Stimulated activated CD4-positive, alpha-beta T cell treated with anti-CD3 and anti-CD28 coated beads, TNF-alpha, amount 100 ng/mL, for 48 hours (primary cell): ENCODE measurements at regions not wholly inside any gene's neighbourhood (a gene's known extent, or its start where the extent isn't known, plus 50 kb on each side); places are given as distances from the start of the nearest gene placed in this dataset.

ENCODE experiments used
- DNase-seq, 3 donors: peaks; one replicate each; pipeline ENCODE4 v3.0.0-alpha.2; 2020; ENCODE audit warnings: low read depth in 3 of 3

DNA sequence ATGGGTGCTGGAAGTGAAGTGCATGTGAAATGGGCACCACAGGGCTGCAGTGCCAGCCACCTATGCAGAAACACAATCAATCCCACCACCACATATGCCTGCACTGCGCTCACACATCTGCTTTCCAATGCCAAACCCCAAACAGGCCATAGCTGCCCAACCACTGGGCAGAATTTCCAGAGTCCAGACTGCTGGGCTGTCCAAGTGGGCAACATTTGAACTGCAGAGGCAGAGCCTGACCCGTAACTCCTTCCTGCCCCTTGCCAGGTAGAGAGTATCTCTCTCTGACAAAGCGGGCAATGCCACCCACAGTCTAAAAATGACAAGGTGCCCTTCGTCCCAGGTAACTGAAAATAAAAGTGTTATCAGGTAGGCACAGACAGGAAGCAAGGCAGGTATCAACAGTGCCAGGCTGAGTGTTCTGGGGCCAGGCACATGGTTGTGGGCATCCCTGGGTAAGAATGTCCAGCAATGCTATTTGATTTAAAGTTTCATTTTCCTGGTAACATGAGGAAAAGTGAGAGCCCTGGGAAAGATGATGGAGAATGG lies 79.5 kb downstream of the FOXA2 start:
- no peak for DNase-seq

DNA sequence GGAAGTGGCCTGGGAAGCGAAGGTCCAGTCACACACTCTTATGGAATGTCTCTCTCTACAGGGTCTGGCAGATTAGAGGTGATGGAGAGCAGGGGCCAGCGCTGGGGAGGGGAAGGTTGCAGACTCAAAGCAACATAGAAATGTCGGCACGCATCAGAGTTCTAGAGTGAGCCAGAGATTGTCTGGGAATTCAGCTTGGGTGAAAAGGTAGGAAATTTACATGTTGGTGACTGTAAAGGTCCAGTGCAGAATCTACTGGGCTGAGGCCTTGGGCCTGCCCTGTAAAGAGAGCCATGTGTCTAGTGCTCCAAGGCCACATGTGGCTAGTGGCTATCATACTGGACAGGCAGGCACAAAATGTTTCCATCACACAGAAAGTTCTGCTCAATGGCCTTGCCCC lies 80.8 kb downstream of the FOXA2 start:
- no peak for DNase-seq

DNA sequence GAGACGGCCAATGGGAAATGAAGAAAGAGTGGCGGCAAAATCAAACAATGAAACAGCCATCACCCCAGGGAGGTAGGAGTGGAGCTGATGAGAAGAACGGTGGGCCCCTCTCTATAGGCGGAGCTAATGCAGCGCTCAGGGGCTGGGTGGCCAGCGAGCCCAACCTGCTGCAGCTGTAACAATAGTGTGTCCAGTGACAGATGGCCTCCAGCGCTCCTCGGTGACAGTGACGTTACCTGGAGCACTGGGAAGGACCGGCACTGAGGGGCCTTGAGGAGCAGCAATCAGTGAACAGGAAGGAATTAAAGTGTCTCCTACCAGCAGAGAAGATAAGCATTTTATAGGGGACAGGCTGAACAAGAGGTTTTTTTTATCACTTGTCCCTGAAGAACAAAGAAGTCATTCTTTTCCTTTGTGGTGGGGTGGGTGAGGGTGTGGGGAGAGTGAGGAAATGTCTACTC lies 81.6 kb downstream of the FOXA2 start:
- no peak for DNase-seq

DNA sequence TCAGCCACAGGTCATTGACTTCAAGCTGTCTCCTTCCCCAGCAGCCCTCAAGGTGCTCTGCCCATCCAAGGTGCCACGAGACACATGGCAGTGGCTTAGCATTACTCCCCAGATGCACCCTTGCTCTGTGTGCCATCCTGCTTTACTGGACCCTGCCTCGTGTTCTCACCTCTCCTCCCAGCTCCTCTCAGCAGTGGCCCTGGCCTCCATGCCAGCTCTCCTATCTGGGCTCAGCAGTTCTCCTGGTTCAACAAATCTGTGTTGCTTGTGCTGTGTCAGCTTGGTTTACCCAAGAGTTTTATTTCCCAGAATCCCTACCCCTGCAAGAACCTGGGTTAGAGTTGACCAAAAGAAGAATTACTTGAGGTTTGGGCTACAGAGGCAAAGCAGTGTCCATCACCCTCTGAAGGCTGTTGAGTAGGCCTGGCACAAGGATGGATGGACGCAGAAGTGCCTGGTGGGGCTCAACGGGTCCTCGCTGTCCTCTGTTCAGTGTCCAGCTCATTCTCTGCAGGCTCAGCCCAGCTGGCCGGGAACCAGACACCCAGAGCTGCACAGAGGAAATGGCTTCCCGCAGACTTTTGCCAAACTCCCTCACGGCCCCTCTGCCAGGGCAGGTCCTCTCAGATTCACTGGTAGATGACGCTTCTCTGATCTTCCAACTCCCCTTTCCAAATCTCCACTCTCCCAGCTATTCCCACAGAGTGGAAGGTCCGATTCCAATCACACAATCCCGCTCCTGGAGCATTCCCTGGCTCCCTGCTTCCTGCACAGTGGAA lies 82.6 kb downstream of the FOXA2 start:
- no peak for DNase-seq

DNA sequence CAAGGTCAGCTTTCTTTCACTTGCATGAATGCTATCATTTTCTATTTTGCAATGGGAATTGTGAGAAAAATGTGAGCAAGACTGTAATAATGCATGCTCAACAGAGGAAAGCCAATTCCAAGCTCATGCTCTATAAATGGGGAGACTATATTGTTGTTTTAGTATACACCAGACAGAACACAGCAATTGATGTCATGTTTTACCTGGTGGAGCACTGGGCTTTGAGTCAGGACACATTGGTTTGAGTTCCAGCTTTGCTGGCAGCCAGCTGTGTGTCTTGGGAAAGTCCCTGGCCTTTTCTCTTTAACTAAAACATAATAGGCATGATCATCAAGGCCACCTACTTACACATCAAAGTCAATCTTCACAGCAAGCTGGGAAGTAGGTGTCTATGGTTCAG lies 83.3 kb downstream of the FOXA2 start:
- DNase-seq = no peak

DNA sequence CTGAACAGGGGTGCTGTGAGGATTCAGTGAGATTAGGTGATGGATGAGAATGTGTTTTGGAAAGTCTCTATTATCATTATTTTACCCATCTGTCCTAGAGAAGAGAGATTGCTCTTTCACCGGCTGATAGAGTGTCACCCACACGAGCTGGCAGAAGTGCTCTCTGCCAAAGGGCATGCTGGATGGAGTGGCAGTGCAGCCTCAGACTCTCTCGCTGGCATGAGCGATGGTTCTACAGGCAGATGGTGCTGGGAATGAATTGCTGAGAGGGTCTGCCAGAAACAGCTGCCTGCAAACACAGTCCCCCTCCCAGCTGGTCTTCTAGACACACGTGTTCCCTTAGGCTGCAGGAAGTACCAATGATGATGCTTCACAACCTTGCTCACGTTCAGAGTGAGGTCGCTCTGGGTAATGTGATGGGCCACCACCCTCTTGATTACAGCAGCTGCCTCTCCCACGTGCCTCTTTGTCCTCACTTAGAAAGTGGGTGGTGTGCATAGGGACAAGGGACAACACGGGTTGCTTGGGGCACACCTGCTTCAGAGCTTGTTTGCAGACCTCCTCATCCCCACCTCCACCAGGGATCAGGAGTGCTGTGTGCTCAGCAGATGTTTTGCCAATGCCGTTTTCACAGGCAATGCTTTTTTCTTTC lies 84.7 kb downstream of the FOXA2 start:
- DNase-seq = no peak

DNA sequence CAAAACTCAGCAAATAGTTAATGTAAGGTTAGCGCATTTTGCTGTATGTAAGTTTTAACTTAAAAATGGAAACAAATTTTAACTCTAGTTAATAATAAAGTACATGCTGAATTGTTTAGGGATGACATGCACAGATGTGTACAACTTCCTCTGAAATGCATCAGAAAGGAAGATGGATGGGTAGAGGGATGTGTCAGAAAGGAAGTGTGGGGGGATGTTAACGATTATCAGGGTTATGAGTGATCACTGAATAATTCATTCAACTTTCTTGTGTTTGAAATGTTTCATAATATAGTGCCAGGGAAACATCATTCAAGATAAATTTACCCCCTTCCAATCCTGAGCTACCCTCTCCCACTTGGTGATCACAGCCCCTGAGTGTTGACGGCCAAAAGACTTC lies 87.6 kb downstream of the FOXA2 start:
- DNase-seq = no peak

DNA sequence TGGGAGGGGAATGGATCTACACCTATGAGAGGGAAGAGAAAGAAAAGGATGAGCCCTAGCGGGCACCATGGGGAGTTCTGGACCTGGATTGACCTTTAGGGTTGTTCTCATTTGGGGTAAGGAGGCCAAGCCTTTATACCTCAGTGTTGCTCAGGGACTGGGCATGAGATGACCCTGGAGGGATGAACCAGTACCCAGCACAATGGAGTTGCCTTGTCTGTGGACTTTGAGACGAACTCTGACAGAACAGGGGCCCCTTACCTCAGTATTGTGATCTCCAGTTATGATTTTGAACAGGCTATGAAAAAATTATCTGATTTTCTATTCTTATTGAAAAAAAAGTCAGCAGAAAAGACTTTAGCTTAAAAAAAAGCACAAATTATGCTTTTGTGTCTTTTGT lies 88.6 kb downstream of the FOXA2 start:
- DNase-seq = no peak

DNA sequence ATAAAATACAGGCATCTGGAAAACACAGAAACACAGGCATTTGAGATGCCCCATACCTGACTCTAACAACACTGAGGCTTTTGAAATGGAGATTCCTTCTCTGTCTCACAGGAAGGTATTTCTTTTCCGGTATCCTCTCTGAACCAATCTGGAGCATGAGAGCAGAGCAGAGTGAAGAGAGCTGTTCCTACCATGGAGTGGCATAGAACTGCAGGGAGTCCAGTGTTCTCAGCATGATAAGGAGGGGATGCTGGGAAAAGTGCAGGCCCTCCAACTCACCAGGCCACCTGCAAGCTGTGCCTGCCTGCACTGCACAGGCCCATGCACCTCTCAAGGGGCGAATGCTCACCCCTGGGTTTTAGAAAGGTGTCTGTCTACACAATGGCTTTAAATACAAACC lies 89.2 kb downstream of the FOXA2 start:
- DNase-seq = no peak

DNA sequence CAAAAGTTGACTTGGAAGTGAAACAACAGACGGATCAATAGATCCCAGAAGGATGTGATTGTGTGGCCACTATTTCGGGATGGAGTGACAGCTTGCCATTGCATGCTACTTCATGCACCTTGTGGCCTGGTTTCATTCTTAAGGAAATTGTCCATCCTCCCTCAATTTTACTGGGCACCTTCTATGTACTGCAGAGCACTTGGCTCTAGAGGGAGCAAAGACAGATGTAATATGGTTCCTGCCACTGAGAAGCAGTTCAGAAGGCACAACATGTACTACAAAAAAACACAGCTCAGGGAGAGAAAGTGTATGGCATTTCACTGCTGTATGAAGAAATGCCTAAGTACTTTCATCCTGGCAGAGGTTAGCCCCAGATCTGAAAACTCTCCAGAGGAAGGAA lies 91.9 kb downstream of the FOXA2 start:
- no peak for DNase-seq

DNA sequence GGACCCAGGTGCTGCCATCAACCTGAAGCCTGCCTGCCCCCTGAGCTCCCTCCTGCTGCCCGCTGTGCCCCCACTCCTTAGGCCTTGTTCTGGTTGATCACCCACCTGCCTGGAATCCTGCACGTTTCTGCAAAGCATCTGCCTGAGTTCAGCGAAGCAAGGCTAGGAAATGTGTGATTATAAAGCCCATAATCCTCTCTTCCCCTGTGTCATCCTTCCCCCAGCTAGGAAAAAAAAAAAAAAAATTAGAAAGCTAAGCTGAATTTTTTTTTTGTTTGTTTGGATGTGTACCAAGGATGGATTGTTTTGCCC lies 93.2 kb downstream of the FOXA2 start:
- no peak for DNase-seq

DNA sequence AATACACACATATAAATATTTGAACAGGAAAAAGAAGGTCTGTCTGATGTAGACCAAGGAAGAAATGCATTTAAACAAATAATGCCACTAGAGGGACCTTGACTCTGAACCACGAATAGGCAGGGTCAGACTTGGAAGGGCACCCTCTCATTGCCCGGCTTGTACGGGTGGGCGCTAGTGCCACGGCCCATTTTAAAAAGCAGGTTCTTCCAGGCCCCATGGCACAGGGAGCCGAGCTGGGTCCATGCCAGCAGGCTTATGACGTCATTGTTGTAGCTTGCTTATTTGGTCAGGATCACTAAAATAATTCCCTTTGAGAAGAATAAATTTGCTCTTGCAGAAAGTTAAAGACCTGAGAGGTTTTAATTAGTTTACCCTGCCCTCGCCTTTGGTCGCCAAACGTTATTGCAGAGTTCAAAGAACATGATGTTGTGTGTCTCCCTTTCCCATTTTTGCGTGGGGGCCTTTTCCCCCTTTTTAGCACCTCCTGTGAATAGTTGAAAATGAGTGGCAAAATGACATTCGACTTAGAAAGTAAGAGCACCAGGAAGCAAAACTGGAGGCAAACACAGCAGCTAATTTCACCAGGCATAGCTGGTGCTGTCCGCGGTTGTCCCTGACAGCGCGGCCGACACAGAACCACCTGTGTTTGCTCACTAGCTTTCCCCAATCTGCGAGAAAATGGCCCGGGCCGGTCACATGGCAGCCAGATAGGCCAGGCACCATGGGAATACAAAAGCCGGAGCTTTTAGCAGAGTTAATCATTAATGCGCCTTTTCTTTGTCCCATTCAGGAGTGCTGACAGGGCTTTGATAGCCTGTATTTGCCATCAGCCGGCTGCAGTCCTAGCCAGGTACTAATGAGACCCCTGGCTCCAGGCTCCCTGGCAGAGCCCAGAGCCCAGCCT lies 93.8 kb downstream of the FOXA2 start:
- no peak for DNase-seq

DNA sequence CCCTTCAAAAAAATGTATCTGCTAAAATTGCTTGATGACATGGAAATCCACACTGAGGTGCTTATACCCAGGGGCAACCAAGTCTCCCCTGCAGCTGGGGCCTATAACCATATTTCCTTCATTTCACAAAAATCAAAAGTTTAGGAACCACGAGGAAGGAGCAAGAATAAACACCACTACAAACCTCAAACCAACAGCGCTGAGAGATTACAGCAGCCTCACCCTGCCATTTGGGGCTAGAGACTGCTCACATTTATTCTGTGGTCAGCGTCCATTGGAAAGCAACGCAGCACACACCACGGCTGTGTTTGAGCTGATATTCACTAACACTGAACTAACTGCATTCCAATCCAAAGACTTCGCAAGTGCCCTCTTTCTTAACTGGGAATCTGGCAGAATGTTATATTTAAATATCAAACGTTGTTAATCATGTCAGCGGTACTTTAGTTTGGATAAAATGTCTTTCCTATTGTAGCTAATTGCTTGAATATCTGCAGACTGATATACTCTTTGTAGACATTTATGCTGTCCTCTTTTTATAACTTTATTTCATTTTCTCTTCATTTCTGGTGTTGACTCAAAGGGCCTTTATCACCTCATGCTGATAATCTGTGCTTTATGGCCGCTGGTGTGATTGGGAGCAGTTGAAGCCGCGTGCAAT lies 94.6 kb downstream of the FOXA2 start:
- DNase-seq = no peak

DNA sequence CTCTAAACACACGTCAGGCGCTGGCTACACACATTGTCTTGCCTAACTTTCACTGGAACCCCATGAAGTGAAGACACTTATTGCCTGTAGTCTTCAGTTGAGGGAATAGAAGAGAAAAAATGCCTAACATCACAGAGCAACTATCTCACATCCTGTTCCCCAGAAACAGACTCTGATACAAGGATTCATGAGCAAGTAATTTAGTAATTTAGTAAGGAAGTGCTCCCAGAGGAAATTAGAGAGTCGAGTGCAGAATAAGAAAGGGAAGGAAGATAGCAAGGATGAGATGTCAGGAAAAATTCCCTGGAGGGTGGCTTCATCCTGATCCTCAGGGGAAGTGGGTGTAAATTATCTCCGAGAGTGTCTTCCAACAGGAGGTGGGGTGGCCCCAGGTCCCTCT lies 104.0 kb downstream of the FOXA2 start:
- no peak for DNase-seq

DNA sequence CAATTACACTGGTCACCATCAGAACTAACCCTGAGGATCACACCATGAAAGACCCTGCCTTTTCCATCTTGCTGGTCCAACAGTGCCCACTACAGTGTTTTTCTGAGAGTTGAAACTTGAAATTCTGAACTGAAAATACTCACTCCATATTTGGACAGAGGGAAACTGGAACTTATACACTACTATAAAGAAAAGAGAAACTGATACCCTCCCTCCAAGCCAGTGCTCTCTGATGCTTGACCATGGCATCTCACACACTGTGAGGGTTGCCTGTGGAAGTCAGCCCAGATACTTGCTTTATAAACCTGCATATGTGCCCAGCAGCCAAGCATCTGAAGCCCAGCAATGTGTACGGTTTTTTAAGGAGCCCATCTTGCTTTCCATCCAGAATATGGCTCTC lies 108.7 kb downstream of the FOXA2 start:
- DNase-seq = no peak

DNA sequence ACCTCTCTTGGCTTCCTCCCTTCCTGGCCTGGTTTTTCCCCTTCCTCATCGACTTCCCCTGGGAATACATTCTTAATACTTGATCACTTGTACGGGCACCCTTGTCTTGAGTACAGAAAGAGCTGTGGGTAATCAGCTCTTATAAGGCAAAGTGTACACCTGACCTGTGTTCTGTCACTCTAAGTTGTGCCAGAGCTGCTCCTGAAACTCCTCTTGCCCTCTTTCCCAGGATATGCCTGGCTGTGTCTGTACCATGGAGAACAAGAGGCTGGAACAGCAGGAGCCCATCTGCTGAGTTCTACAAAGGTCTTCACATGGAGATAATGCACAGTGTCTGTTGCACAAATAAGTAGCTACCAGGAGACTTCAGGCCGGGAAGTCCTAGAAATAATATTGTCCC lies 110.1 kb downstream of the FOXA2 start:
- no peak for DNase-seq

DNA sequence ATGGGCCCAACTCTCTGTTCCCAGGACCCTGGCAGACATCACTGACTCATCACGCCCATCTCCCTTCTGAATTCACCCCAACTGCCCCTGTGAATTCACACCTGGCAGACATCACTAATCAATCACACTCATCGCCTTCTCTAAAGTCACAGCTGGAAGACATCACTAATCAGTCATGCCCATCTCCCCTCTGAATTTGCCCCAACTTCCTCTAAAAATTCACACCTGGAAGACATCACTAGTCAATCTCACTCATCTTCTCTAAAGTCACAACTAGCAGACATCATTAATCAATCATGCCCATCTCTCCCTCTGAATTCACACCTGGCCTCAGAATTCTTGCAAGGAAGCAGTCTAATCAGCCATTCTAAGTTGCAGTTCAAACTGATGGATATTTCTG lies 111.1 kb downstream of the FOXA2 start:
- DNase-seq = no peak

DNA sequence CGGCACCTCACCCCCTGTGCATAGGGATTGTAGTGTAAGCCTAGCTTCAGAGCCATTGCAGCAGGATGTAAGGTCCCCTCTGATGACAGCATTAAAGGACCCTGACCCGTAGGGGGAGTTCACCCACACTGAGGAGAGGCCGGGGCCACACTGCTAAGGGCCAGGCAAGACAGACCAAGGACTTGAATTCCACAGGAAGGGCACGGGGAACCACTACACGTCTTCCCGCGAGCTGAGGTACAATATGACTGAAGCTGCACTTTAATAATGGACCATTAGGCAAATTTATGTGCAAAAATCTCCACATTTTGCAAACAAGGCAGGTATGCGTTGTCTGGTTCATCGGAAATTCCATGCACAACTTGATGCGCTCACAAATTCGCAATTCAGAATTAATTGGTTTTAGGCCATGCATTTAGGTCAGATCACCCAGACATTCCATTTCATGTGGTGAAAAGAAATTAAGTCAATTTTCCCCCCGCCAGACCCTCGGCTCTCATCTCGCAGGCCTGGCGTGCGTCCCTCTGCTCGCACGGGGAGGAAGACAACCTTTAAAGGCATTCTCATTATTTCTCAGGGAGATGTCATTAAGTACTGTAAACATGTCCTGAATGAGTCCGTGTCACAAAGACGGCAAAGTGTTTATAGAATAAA lies 111.8 kb downstream of the FOXA2 start:
- DNase-seq = no peak

DNA sequence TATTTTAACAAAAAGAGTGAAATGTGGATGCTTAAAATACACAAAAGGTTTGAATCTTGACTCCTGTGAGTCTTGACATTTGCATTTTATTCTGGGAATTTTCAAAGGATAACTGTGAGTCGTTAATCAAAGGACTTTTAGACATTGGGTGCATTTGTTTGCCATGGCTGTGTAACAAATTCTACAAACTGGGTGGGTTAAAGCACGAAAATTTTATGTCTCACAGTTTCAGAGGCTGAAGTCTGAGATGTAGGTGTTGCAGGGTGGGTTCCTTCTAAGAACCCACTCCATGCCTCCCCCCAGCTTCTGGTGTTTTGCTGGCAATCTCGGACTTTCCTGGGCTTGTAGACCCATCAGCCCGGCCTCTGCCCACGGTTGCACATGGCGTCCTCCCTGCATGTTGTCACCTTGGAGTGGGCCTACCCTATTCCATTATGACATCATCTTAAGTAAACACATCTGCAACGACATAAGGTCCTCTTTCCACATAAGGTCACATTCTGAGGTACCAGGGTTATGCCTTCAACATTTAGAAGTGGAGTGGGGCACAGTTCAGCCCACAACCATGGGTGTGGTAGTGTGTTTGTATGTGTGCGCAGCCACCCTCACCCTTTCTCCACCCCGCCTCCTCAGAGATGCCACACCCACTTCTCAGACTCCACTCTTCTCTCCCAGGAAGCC lies 113.1 kb downstream of the FOXA2 start:
- no peak for DNase-seq

DNA sequence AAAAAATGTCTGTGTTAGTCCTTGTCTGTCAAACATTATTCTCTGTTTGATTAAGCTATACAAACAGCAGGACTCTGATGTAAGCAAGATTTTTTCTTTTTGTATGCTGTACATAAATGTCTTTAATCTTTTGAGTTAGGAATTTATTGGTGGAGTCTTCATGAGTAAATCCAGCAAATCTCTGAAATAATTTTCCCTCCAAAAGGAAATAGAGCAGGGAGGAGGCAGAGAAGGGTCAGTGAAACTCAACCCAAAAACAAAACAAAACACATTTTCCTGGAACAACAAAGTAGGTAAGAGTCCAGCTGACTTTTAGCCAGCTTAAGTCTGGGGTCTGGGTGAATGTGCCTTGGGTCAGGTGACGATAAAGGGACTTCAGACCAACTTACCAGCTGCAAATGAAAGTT lies 113.7 kb downstream of the FOXA2 start:
- no peak for DNase-seq
